Panc1 (cell line): ENCODE measurements at regions not wholly inside any gene's neighbourhood (a gene's known extent, or its start where the extent isn't known, plus 50 kb on each side); places are given as distances from the start of the nearest gene placed in this dataset.

Experiments used
- CTCF ChIP-seq: fragments of 450-650 bp; IDR thresholded peaks from 2 replicates; pipeline ENCODE4 v1.5.1; 2017; ENCODE audit warnings: mild to moderate bottlenecking
- POLR2AphosphoS5 ChIP-seq: IDR thresholded peaks from 2 replicates; pipeline ENCODE4 v1.6.1; 2012; ENCODE audit warnings: mild to moderate bottlenecking, low read depth, low read length, moderate library complexity
- REST ChIP-seq, 2 experiments: IDR thresholded peaks; 2 replicates each; pipeline ENCODE4 v1.6.1; 2011 to 2012; ENCODE audit warnings: low read depth in 2 of 2, control low read depth in 1 of 2, low read length in 1 of 2, mild to moderate bottlenecking in 1 of 2, moderate library complexity in 1 of 2; ENCODE audit not compliant: insufficient read depth in 1 of 2
- SIN3A ChIP-seq: IDR thresholded peaks from 2 replicates; pipeline ENCODE4 v1.6.1; 2012; ENCODE audit warnings: low read depth, mild to moderate bottlenecking, low read length, moderate library complexity, borderline replicate concordance; ENCODE audit not compliant: insufficient read depth
- TCF7L2 ChIP-seq: IDR thresholded peaks from 2 replicates; pipeline ENCODE4 v1.6.1; 2011; ENCODE audit warnings: mild to moderate bottlenecking, low read depth, low read length, inconsistent platforms

GRCh38 chr7:118473271-118473670 lies 248.8 kb downstream of the ANKRD7 start:
- TF ChIP-seq CTCF (no peak), REST (IDR thresholded peaks at IDR 0.05; ENCODE audit: insufficient read depth in 1 of 2, low read depth in 2 of 2, low read length in 1 of 2) (no peak), POLR2AphosphoS5 (no peak), TCF7L2 (no peak), SIN3A (no peak)
